GM18507 (cell line): ENCODE measurements at regions not wholly inside any gene's neighbourhood (a gene's known extent, or its start where the extent isn't known, plus 50 kb on each side); places are given as distances from the start of the nearest gene placed in this dataset.

Experiments
- DNase-seq: peaks from one replicate; pipeline ENCODE4 v3.0.0; 2011; ENCODE audit warnings: low read depth; ENCODE audit not compliant: insufficient read length; ENCODE audit errors: extremely low spot score
- FAIRE-seq: peaks from 2 replicates; lab custom pipeline; 2011; peaks lifted over from hg19 to GRCh38; lab: Jason Lieb, UNC

DNA sequence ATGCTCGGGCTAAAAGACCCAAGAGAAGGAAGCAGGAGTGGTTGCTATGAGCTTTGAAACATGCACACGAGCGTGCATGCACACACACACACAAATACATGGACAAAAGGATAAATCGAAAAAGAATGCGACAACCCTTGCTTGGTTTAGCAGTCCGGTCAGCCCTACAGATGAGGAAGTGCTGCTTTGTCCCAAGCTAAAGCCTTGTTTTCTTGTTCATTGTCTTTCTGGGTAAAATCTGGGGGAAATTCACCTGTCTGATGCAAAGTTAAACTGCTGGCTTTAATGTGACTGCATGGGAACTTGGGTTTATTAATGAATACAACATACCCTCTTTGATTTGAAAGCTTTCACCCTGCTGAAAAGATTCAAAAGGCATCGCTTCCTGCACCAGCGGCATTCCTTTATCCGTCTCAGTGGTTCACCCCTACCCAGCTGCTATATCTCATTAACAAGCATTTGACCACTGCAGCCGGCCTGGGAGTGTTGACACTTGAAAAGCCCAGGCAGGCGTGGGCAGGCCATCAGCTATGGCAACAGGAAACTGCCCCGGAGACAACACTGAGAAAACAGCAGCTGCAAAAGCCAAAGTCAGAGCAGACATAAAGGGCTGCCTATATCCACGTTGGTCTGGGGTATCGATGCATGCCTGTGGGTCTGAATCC, 301.7 kb downstream of the NDFIP2 start:
- FAIRE-seq, result no peak
- no peak for DNase-seq

- FAIRE-seq, result no peak
- no peak for DNase-seq
These were observed 301.0 kb downstream of the NDFIP2 start for GRCh38 chr13:79781829-79782540.

DNA sequence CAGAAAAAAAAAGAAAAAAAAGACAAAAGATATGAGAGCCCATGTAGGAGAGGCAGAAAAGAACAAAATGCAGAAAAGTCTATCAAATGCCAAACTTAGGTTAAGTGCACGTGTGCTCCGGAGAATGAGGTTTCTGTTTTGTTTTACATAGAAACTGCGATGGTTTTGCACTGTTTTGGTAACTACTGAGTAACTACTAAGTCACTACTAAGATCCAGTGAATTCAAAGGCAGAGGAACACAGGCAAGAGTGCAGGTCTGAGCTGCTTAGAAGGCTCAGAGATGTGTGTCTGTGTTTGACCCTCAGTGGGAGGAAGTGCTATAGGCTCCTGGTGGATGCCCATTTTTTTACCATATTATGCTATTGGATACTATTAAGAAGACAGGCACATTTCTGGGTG, 299.3 kb downstream of the NDFIP2 start:
- peak; percentile 63 for FAIRE-seq
- no peak for DNase-seq

DNA sequence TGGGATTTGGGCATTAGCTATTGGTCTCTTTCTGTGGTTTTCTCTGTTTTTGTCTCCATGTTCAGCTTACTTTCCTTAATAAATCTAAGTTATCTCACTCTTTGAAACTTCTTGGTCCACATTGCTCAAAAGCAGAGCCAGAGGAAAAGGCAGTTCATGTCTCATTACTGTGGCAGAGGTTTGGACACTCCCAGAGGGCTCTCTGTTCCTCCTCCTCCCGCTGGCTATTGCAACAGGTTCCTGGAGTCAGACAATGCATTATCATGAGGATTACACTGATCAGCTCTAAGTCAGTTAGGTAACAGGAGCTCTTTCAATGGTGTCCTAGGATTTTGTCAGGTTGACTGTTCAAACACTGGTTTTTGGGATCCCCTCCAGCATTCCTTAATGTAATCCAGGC, 298.8 kb downstream of the NDFIP2 start:
- DNase-seq, result no peak
- FAIRE-seq, result no peak

DNA sequence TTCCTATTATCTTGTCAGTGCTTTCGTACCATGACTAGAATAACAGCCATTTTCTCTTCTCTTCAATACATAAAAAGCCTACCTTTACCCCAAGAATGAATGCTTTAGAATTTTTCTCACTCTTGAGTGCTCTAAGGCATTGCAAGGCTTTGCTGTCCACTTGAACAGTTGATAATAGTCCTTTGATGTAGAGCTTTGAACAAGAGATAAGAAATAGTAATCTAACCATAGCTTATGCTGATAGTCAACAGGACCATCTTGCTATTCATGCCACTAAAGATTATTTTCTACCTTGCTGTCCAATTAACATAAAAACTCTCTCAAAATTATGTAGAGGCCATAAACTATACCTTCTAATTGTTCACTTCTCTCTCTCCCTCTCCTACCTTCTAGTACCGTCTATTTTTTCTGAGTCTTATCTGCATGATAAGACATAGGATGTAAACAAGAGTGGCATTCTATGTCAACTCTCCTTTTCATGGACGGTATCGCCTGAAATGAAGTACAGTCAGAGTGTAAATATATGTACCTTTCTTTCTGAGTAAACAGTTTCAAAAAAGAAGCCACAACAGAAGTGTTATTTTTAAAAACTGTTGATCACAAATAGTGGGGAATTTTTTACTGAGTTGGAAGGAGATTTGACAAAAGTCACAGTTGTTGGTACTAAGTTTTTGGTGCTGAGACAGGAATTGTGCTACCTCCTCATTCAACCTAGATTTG, 297.9 kb downstream of the NDFIP2 start:
- DNase-seq, result no peak
- FAIRE-seq, result no peak

DNA sequence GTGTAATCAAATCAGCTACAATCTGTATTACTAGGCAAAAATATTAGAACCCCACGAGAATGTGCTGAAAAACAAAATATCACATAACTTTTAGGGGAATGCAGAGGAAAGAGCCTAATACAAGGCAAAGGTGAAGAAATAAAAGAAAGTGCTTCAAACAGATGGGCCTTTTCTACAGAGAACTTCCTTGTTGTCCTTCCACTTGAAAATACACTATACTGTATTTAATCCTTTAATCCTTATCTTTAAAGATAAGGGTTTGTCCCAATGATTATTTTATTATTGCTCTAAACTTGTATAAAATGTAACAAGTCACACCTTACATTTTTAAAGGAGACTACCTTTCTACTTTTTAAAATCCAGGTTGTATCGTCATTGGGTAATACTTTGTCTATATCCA, 296.5 kb downstream of the NDFIP2 start:
- DNase-seq (no peak), FAIRE-seq (no peak)

DNA sequence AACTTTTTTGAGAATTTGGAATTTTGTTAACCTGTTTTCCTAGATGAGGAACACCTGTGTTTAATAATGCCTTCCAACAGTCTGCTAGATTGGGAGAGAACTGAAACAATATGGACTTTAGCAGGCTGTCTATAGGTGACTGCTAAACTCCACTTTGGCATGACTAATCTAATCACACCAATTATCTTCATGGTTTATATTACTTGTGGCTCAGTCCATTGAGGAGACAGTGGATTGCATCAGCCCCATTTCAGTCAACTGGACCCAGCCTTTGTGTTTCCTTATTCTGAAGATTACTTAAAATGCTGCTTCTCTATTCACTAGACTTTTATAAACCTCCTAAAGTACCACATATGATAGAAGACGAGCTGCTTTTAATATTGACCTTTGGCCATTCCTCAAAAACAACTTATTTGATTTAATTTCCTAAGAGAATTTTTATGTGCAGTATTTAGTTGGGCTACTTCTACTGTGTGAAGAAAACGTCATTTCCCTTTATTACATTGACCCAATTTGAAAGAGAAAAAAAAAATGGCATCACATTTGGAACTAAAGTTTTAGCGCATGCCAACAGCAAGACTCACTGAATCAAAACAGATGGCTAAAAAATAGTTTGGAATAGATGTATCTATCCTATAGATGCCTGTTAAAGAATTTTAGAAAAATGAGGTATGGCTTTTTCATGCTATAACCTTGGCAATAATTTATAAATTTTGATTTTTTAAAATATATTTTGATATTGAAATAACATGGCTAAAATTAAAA, 295.8 kb downstream of the NDFIP2 start:
- DNase-seq (no peak), FAIRE-seq (no peak)

- FAIRE-seq (peak; percentile 75), DNase-seq (no peak)
These were observed 294.9 kb downstream of the NDFIP2 start for GRCh38 chr13:79775830-79776229.

DNA sequence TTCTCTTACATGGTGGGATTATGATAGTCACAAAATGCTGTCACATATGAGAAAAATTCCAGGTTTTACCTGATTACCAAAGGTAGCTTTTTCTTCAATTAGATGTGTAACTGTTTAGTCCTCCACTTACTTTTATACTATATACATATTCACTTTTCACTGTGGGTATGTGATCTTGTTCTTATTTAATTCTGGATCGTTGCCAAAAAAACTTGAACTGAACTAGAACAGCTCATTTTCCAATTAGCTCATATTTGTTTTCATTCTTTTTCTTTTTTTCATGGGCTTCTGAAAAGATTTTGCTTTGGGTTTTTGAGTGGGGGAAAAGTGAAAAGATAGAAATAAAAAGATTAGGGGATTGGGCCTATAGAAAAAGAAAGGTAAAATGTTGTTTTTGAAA, 291.9 kb downstream of the NDFIP2 start:
- DNase-seq (no peak), FAIRE-seq (no peak)

GRCh38 chr13:79771493-79771892, 290.5 kb downstream of the NDFIP2 start:
- DNase-seq (no peak), FAIRE-seq (no peak)

DNA sequence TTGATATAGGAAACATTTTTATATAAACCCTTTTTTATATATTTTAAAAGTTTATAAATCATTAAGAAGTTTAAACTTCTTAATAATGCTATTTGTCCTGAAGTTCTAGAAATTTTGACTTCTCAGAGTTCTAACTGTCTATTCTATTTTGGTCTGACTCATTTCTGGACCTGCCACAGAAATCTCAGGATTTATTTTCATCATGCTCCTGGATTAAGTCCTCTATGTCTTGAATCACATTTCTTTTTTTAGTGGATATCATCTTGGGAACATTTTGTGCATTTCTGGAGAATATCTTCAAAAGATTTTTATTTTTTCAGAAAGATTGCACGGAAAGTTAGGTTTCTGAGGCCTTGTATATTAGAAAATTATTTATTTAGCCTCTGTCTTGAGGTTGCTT, 289.1 kb downstream of the NDFIP2 start:
- FAIRE-seq (no peak), DNase-seq (no peak)

GRCh38 chr13:79767126-79767525, 286.2 kb downstream of the NDFIP2 start:
- FAIRE-seq (no peak), DNase-seq (no peak)

DNA sequence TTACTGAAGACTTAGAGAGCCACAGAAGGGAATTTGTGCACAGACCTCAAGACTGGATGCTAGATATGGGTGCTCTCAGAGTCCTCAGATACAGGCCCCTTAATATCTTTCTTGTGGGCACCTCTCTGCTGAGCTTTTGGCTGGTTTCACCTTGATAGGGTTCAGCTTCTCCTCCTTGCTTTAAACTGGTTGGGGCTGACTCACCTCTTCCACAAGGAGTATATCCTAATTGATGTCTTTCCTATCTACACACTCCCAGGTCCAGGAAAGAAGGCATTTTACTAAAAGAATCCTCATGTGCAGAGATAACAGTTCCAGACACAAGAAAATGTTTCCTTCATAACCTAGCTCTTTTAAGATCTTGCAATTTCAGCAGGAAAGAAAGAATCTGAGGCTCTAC, 284.4 kb downstream of the NDFIP2 start:
- DNase-seq (no peak), FAIRE-seq (no peak)

- DNase-seq, result no peak
- FAIRE-seq, result no peak
These were observed 269.1 kb downstream of the NDFIP2 start for GRCh38 chr13:79749984-79750551.

GRCh38 chr13:79749566-79749965, 268.6 kb downstream of the NDFIP2 start:
- FAIRE-seq (no peak), DNase-seq (no peak)

- DNase-seq (no peak), FAIRE-seq (no peak)
These were observed 264.1 kb downstream of the NDFIP2 start for GRCh38 chr13:79745081-79745480.

GRCh38 chr13:79742923-79743322, 262.0 kb downstream of the NDFIP2 start:
- FAIRE-seq (no peak), DNase-seq (no peak)

- FAIRE-seq (no peak), DNase-seq (no peak)
These were observed 260.0 kb downstream of the NDFIP2 start for GRCh38 chr13:79740991-79741390.

GRCh38 chr13:79736356-79736755, 255.4 kb downstream of the NDFIP2 start:
- FAIRE-seq (no peak), DNase-seq (no peak)

- FAIRE-seq (no peak), DNase-seq (no peak)
These were observed 254.3 kb downstream of the NDFIP2 start for GRCh38 chr13:79735228-79735627.
